ENCODE measurements at regions not wholly inside any gene's neighbourhood (a gene's known extent, or its start where the extent isn't known, plus 50 kb on each side); places are given as distances from the start of the nearest gene placed in this dataset.

- no peak for DNase-seq (ENCODE audit: low spot score)
Measured at GRCh38 chr2:240284503-240285259, 144.2 kb upstream of the OTOS start.

GRCh38 chr2:240285725-240286124 lies 145.3 kb upstream of the OTOS start:
- no peak for DNase-seq (ENCODE audit: low spot score)

GRCh38 chr2:240286596-240286995 lies 146.1 kb upstream of the OTOS start:
- DNase-seq (ENCODE audit: low spot score) = no peak

- no peak for DNase-seq (ENCODE audit: low spot score)
Measured at GRCh38 chr2:240287011-240287410, 146.6 kb upstream of the OTOS start.

- no peak for DNase-seq (ENCODE audit: low spot score)
Measured at GRCh38 chr2:240287496-240288086, 147.1 kb upstream of the OTOS start.

GRCh38 chr2:240288087-240288521 lies 147.4 kb upstream of the GPC1 start:
- DNase-seq (ENCODE audit: low spot score) = no peak

- no peak for DNase-seq (ENCODE audit: low spot score)
Measured at GRCh38 chr2:240289701-240290431, 145.6 kb upstream of the GPC1 start.

GRCh38 chr2:240290432-240291336 lies 144.8 kb upstream of the GPC1 start:
- no peak for DNase-seq (ENCODE audit: low spot score)

GRCh38 chr2:240291337-240292034 lies 144.0 kb upstream of the GPC1 start:
- DNase-seq (ENCODE audit: low spot score) = no peak

- no peak for DNase-seq (ENCODE audit: low spot score)
Measured at GRCh38 chr2:240292035-240292574, 143.4 kb upstream of the GPC1 start.

GRCh38 chr2:240292619-240293525 lies 142.6 kb upstream of the GPC1 start:
- DNase-seq (ENCODE audit: low spot score) = no peak

- no peak for DNase-seq (ENCODE audit: low spot score)
Measured at GRCh38 chr2:240293557-240294461, 141.7 kb upstream of the GPC1 start.

- DNase-seq (ENCODE audit: low spot score) = no peak
Measured at GRCh38 chr2:240294514-240294913, 140.9 kb upstream of the GPC1 start.

GRCh38 chr2:240295256-240296103 lies 140.0 kb upstream of the GPC1 start:
- DNase-seq (ENCODE audit: low spot score) = no peak

GRCh38 chr2:240296104-240296406 lies 139.4 kb upstream of the GPC1 start:
- DNase-seq (ENCODE audit: low spot score) = no peak

- DNase-seq (ENCODE audit: low spot score) = no peak
Measured at GRCh38 chr2:240296476-240297255, 138.8 kb upstream of the GPC1 start.
